CD4-positive, alpha-beta T cell treated with Interleukin-6 for 4 hours (primary cell): ENCODE measurements at regions not wholly inside any gene's neighbourhood (a gene's known extent, or its start where the extent isn't known, plus 50 kb on each side); places are given as distances from the start of the nearest gene placed in this dataset.

ENCODE experiments used
- DNase-seq: peaks from one replicate; pipeline ENCODE4 v3.0.0-alpha.2; 2020; ENCODE audit warnings: mixed read lengths

GRCh38 chr6:151702851-151703658 lies 104.4 kb upstream of the ESR1 start:
- no peak for DNase-seq

GRCh38 chr6:151704383-151704782 lies 103.1 kb upstream of the ESR1 start:
- DNase-seq: no peak

- DNase-seq: no peak
Measured at GRCh38 chr6:151705993-151706733, 101.3 kb upstream of the ESR1 start.

GRCh38 chr6:151709329-151709728 lies 98.2 kb upstream of the ESR1 start:
- DNase-seq: no peak

GRCh38 chr6:151716526-151716932 lies 91.0 kb upstream of the ESR1 start:
- peak; percentile 31 for DNase-seq

GRCh38 chr6:151719070-151719469 lies 88.4 kb upstream of the ESR1 start:
- DNase-seq: no peak

GRCh38 chr6:151721146-151721545 lies 86.3 kb upstream of the ESR1 start:
- no peak for DNase-seq

GRCh38 chr6:151721671-151722070 lies 85.8 kb upstream of the ESR1 start:
- DNase-seq: no peak

GRCh38 chr6:151722342-151722741 lies 85.1 kb upstream of the ESR1 start:
- no peak for DNase-seq

- no peak for DNase-seq
Measured at GRCh38 chr6:151723152-151723551, 84.3 kb upstream of the ESR1 start.

- no peak for DNase-seq
Measured at GRCh38 chr6:151729829-151730495, 77.5 kb upstream of the ESR1 start.

GRCh38 chr6:151730496-151730870 lies 77.0 kb upstream of the ESR1 start:
- no peak for DNase-seq

GRCh38 chr6:151731313-151731712 lies 76.2 kb upstream of the ESR1 start:
- DNase-seq: no peak

GRCh38 chr6:151733680-151734320 lies 73.7 kb upstream of the ESR1 start:
- DNase-seq: no peak

- no peak for DNase-seq
Measured at GRCh38 chr6:151738267-151738666, 69.2 kb upstream of the ESR1 start.

GRCh38 chr6:151738960-151739359 lies 68.5 kb upstream of the ESR1 start:
- no peak for DNase-seq

GRCh38 chr6:151740820-151741219 lies 66.7 kb upstream of the ESR1 start:
- DNase-seq: no peak

- no peak for DNase-seq
Measured at GRCh38 chr6:151747896-151748295, 59.6 kb upstream of the ESR1 start.

GRCh38 chr6:151749341-151749740 lies 58.1 kb upstream of the ESR1 start:
- no peak for DNase-seq

- DNase-seq: no peak
Measured at GRCh38 chr6:151753581-151753980, 53.9 kb upstream of the ESR1 start.

GRCh38 chr6:151757506-151757955 lies 50.0 kb upstream of the ESR1 start:
- DNase-seq: peak; percentile 14
